ENCODE measurements at regions not wholly inside any gene's neighbourhood (a gene's known extent, or its start where the extent isn't known, plus 50 kb on each side); places are given as distances from the start of the nearest gene placed in this dataset.

DNA sequence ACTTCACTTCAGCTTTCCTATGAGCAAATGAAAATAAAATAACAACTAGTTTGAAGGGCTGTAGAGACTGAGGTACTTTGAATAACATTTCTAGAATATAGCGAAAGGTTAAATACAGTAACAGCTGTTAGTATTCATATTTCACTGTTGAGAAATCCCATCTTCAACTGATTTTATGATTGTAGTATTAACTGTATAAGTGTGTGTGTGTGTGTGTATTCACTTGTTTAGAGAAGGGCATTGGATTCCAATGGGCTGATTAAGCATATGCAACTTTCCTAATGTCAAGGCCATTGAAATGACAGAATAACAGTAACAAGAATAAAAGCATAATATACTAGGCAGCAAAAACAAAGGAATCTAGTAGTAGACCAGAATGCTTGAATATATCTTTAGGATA is 957.5 kb upstream of the EPHA7 start:
- no peak for DNase-seq (ENCODE audit: low read depth)
- no peak overlapping the region for H3K4me3 ChIP-seq (ENCODE audit: control insufficient read depth, low read depth, low read length)
- TF ChIP-seq, protein P1, sequence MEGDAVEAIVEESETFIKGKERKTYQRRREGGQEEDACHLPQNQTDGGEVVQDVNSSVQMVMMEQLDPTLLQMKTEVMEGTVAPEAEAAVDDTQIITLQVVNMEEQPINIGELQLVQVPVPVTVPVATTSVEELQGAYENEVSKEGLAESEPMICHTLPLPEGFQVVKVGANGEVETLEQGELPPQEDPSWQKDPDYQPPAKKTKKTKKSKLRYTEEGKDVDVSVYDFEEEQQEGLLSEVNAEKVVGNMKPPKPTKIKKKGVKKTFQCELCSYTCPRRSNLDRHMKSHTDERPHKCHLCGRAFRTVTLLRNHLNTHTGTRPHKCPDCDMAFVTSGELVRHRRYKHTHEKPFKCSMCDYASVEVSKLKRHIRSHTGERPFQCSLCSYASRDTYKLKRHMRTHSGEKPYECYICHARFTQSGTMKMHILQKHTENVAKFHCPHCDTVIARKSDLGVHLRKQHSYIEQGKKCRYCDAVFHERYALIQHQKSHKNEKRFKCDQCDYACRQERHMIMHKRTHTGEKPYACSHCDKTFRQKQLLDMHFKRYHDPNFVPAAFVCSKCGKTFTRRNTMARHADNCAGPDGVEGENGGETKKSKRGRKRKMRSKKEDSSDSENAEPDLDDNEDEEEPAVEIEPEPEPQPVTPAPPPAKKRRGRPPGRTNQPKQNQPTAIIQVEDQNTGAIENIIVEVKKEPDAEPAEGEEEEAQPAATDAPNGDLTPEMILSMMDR (conservative IDR thresholded peaks at IDR 0.05; ENCODE audit: control insufficient read depth, insufficient read depth, low read depth, low read length) = no peak

GRCh38 chr6:94372229-94372628 is 952.9 kb upstream of the EPHA7 start:
- TF ChIP-seq, protein P1 (conservative IDR thresholded peaks at IDR 0.05; ENCODE audit: control insufficient read depth, insufficient read depth, low read depth, low read length) = no peak

DNA sequence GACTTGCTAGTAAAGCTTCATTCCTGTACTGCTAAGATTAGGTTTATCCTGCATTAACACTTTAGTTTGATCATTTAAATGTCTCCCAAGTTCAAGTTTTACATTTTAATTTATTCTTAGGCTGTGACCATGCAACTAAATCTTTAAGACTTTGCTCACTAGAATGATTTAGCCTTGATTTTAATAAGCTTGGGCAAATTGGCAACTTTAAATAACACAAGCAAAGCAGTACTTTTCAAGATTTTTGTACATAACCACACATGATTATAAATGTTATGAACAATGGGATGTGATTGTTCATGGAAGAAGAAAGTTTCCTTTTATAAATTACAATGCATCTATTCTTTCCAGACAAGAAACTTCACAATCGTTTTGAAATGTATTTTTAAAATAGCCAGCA is 948.0 kb upstream of the EPHA7 start:
- TF ChIP-seq, protein P1 (conservative IDR thresholded peaks at IDR 0.05; ENCODE audit: control insufficient read depth, insufficient read depth, low read depth, low read length) = no peak
- no peak for DNase-seq (ENCODE audit: low read depth)
- H3K4me3 ChIP-seq (ENCODE audit: control insufficient read depth, low read depth, low read length) = no peak overlapping the region

More at GRCh38 chr6:94372229-94372628, 952.9 kb upstream of the EPHA7 start:
- H3K4me3 ChIP-seq (ENCODE audit: control insufficient read depth, low read depth, low read length) = no peak overlapping the region
- no peak for DNase-seq (ENCODE audit: low read depth)

DNA sequence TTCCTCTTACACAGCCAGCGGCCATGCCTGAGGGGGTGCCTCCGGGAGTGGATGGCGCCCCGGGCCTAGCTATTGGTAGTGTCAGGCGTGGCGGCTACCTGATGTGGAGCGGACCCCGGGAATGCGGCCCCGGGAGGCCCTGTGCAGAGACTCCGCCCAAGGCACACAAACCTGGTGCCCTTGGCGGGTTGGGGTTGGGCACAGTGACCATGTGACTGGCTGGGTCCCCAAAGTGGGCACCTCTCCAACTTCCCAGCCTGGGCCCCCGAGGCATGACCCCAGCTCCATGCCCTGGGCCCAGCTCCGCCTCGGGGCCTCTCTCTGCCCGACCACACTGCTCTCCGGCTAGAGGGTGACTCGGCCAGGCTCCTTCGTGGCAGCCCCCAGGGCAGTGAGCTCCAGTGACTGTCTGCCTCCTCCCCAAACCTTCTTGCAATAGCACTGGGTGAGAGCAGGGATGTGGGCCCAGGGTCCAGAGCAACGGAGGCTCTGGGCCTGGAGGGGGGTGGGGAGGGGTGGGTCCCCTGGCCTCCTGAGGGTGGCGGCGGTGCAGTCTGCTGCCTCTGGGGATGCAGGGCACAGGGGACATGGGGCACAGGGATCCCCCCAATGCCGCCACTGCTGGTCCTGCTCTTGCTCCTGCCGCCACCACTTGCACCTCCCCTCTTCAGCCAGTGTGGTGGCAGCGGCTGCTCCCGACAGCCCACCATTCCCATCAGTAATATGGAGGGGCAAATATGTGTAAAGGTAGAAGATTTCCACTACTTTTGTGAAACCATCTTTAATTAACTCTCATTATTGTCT is 942.9 kb upstream of the EPHA7 start:
- no peak for DNase-seq (ENCODE audit: low read depth)
- no peak overlapping the region for H3K4me3 ChIP-seq (ENCODE audit: control insufficient read depth, low read depth, low read length)

GRCh38 chr6:94361304-94362060 is 942.1 kb upstream of the EPHA7 start:
- TF ChIP-seq, protein P1 (conservative IDR thresholded peaks at IDR 0.05; ENCODE audit: control insufficient read depth, insufficient read depth, low read depth, low read length) = no peak
- no peak for DNase-seq (ENCODE audit: low read depth)
- no peak overlapping the region for H3K4me3 ChIP-seq (ENCODE audit: control insufficient read depth, low read depth, low read length)

More for the DNA sequence above, 942.9 kb upstream of the EPHA7 start:
- TF ChIP-seq, protein P1 (conservative IDR thresholded peaks at IDR 0.05; ENCODE audit: control insufficient read depth, insufficient read depth, low read depth, low read length) = no peak

DNA sequence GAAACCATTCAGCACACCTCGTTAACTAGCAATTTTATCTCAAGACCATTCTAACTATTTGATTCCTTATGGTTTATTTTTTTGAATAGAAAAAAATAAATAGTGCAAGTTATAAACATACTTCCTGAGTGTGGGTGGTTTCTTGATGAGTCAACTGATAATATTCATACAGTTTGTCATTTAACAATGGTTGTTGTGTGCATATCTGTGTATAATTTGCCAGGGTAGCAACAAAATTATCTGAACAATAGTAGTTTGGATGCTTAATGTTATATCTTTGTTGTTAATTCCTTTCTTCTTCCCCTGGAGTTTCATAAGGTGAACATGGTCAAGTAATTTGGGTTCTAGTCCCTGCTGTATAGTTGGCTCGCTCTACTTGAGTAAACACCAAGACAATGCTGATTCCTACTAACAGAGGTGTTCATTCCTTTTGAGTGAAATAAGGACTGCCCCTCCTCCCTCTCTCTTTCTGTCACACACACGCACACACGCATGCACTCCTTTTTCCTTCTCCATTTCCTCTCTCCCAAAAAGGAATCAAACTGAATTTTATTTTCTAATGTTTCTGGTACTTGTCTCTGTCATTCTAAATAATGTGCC is 938.1 kb upstream of the EPHA7 start:
- DNase-seq (ENCODE audit: low read depth) = no peak
- TF ChIP-seq, protein P1 (conservative IDR thresholded peaks at IDR 0.05; ENCODE audit: control insufficient read depth, insufficient read depth, low read depth, low read length) = no peak

More for the DNA sequence above, 938.1 kb upstream of the EPHA7 start:
- H3K4me3 ChIP-seq (ENCODE audit: control insufficient read depth, low read depth, low read length) = no peak overlapping the region

Data from fibroblast of mammary gland (primary cell).